NCI-H524 treated with DMSO at 0.1 percent for 48 hours (cell line): ENCODE measurements at regions not wholly inside any gene's neighbourhood (a gene's known extent, or its start where the extent isn't known, plus 50 kb on each side); places are given as distances from the start of the nearest gene placed in this dataset.

Source experiments
- DNase-seq: peaks from one replicate; lab custom pipeline; 2025; lab: John Stamatoyannopoulos, UW

GRCh38 chr6:56346958-56347357 is 99.6 kb upstream of the COL21A1 start:
- no peak for DNase-seq

DNA sequence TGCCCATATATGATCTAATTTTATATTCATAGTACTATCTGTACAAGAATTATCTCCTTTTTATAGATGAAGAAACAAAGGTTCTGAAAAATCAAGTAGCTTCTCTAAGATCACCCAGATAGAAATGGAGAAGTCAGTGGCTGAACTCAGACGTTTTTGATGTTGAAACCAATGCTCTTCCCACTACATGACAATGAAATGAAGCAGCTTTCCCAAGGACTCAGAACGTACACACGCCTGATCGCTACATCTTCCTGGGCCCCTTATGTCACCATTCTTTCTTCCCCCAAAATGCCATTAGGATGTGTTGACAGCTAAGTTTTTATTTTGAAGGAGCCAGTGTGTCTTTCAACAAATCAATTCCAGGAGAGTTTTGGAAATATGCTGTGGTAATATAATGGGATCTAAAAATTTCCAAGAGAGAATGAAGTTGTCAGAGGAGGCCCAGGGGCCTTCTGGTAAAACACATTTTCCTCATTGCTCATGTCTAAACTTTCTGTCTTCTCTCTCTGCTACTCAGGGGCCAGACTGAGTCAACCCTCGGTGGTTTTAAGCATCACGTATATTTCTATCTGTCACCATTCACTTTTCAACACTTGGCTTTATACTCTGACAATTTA is 98.1 kb upstream of the COL21A1 start:
- DNase-seq, result no peak

DNA sequence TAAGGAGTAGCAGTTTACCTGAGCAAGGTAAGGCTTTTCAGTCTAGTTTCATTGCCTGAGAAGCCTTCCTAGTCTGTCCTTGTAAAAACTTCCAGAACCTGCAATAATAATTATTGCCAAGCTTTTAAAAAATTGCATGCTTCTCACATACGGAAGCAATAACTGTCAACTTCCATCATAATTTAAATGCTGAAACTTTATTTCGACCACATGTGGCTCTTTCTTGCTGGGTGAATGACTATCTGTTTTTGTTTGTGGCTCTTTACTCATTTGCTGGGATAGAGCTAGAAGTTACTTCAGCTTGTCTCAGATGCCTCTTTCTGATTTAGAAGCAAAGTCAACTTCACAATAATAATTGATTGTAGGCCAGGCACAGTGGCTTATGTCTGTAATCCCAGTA is 95.9 kb upstream of the COL21A1 start:
- no peak for DNase-seq

GRCh38 chr6:56339524-56339923 is 92.1 kb upstream of the COL21A1 start:
- DNase-seq, result no peak

- DNase-seq, result no peak
Measured at GRCh38 chr6:56335726-56336125, 88.3 kb upstream of the COL21A1 start.

DNA sequence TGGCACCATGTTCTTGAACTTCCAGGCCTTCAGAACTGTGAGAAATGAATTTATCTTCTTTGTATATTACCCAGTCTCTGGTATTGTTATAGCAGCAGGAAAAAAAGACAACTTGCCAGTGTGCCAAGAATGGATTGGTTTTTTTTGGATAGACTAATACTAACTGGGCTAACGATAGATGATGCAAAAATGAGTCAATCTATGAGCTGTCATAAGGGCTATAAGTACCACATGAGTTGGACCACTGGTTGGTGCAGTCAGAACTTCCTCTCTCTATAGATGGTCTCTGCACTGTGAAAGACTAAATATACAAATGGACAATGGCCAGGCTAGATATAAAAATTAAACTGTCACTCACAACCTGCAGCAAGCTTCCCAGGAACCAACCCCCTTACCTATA is 87.6 kb upstream of the COL21A1 start:
- DNase-seq, result no peak

GRCh38 chr6:56329271-56330050 is 82.1 kb upstream of the COL21A1 start:
- DNase-seq, result no peak

- no peak for DNase-seq
Measured at GRCh38 chr6:56328728-56329090, 81.3 kb upstream of the COL21A1 start.

GRCh38 chr6:56327946-56328727 is 80.8 kb upstream of the COL21A1 start:
- DNase-seq, result no peak

DNA sequence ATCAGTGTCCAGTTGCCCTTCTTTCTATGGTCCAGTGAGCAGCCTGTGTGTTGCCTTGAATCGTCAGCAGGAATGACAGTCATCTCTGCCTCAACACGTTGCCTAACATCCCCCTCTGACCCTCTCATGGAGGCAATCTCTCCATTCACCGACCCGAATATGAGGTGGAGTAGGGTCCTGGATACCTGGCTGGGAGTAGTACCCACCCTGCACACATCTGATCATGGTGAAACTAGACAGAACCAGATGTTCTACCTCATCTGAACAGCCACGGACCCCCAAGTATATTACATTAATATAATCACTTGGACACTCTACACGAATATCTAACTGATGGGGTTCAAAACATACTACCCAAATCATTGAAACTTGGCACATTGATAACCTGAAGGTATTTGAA is 77.0 kb upstream of the COL21A1 start:
- DNase-seq, result no peak

- DNase-seq, result no peak
Measured at GRCh38 chr6:56318851-56319250, 71.5 kb upstream of the COL21A1 start.

DNA sequence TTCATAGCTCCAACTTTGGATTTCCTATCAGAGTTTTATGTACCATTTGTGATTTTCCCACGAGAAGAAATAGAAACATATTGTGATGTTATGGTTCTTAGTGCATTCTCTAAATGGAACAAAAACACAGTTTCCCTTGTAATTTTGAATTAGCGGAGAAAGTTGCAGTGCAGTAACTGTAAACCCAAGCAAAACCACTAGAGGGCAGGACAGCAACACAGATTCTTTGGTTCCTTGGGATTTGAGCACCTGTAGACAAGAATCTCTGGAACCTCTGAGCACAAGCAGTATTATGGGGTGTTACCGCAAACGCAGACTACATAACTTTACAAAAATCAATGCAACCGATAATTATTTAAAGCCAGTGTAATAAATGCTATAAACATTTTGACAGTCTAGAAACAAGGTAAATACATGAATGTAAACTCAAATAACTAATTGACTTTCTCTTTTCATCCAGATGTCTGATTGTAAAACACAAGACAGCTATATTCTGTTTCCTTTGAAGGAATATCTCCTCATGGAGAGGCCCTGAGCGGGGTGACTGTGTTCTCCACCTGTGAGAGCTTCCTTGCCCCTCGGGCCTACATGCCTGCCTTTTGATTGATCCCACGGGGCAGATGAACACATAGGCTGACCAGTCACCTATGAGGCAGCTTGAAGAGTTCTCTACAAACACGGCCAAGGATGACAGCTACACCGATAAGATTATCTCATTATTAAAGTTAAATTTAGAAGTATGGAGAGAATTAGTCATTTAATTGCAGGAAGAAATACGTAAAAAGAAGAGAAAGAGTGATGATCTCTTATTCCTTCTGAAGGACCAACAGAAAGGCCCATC is 67.5 kb upstream of the COL21A1 start:
- no peak for DNase-seq

DNA sequence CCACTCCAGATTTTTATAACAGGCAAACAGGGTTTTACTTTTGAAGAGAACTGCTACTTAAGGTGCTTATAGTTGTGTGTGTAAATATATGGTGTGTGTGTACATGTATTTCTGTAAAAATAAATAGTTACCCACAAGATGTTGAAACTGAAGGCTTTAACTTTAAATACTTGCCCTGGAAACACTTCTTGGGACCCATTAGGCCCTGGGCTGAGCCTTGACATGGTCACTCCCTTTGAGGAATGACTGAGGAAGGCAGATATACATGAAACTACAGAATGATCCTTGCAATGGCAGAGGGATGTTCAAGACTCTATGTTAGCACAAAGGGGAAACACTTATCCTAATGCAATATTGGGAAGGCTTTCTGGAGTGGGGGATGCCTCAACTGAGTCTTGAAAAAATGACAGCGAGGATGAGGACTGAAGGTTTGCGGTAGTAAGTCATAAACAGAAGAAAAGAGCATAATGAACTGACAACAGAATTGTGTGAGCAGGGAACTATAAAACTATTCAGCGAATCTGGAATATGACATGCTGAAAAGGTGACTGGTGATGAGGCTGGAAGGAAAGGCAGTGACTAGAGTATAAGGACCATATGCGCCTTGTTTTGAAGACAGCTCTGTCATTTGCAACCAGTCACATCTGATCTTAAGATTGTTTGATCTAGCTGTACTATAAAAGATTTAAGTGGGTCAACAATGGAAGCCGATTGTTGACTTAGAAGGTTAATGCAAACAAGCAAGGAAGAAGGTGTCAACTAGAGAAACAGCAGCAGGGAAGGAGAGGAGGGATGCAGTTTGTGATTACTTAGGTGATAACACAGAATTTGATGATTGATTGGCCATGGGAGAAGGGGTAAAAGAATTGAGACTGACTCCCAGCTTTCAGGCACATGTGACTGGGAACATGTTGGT is 64.4 kb upstream of the COL21A1 start:
- no peak for DNase-seq

DNA sequence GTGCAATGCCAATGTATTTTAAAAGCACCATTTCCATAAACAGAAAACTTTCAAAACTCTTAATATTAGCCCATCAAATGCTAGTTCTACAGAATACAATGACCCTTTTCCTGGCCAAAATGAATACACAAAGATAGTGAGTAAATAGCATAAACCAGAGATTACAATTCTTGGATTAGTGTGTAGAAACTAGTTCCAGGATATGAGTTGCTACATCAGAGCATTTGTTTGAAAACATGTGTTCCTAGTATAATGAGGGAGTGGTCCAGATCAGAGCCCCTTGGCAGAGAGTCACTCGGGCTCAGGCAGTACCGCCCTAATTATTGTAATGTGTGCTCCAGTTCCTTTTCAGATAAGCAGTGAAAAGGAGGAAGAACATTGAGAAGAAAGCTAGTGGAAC is 63.7 kb upstream of the COL21A1 start:
- DNase-seq, result no peak

DNA sequence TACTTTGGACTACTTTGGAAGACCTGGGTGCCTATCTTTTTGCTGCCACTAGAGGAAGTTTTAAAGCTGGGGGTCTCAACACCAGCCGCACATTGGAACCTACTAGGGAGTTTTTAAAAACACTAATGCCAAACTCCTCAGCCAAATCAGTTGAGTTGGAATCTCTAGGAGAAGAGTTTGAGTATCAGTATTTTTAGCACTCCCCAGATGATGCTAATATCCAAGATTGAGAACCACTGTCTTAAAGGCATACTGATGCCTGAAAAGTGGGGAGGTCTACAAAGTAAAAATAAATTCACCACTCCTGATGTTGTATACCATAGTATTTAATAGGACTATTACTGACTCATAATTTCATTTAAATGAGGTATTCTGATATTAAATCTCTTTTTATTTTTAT is 62.9 kb upstream of the COL21A1 start:
- DNase-seq, result no peak

- no peak for DNase-seq
Measured at GRCh38 chr6:56299916-56300315, 52.5 kb upstream of the COL21A1 start.

DNA sequence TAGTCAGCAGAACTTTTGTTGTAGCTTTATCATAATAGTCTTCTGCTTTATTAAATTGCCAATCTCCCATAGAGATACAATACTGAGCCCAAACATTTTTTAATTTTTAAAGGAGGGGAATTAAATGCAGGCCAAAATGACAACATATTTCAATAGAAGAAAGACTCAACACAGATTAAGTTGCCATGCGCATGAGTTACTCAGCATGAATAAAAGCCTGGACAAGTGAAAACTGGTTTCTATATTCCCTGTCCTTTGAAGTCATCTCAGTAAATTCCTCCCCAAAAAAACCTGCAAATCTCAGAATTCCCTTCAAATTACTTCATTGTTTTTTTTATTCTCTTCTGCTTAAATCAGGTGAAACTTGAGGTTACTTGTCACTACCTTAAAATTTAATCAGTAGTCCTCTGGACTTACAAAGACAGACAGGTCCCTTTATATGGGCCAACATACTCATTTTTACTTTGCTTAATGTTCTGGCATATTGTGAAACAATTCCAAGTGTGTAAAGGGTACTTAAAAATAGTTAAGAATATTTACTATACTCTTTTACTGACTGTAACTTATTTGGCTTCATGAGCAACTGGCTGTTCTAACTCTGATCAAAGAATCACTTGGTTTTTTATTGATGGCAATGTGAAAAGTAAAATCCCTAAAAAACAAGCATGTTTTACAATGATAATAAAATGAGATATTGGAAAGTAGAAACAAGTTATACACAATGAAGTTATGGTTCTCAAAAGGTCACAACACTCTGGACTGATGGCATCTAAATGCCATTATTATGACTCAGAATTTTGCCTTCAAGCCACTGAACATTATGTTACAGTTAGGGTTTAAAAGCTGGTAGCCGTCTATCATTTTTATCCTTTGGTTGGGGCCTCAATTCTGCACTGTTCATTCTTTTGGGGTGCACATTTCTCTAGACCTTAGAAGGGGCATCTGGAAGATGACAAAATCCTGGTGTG is 49.9 kb upstream of the COL21A1 start:
- no peak for DNase-seq
